Omental fat pad (tissue), 3 donors: ENCODE measurements at regions not wholly inside any gene's neighbourhood (a gene's known extent, or its start where the extent isn't known, plus 50 kb on each side); places are given as distances from the start of the nearest gene placed in this dataset.

Source experiments
- ATAC-seq: fragments of 150-250 bp; one replicate; pipeline ENCODE4 v1.9.1; 2016; ENCODE audit warnings: mild to moderate bottlenecking, moderate library complexity; ENCODE audit not compliant: low FRiP score
- DNase-seq: peaks from one replicate; pipeline ENCODE4 v3.0.0-alpha.2; 2019; ENCODE audit warnings: low spot score
- CTCF ChIP-seq, 3 donors: fragments of 450-650 bp; IDR thresholded peaks; one replicate each; pipeline ENCODE4 v1.5.1; 2016 to 2017; ENCODE audit warnings: antibody characterized with exemption in 3 of 3, mild to moderate bottlenecking in 3 of 3, moderate library complexity in 2 of 3

- no peak for DNase-seq
- no peak for TF ChIP-seq CTCF (IDR thresholded peaks at IDR 0.05)
- ATAC-seq, result no peak
Observed at GRCh38 chr5:111676926-111677415, 80.0 kb downstream of the NREP start.

- no peak for TF ChIP-seq CTCF (IDR thresholded peaks at IDR 0.05)
- ATAC-seq (no peak), DNase-seq (no peak)
Observed at GRCh38 chr5:111676466-111676865, 80.5 kb downstream of the NREP start.

- no peak for TF ChIP-seq CTCF (IDR thresholded peaks at IDR 0.05)
- ATAC-seq (no peak), DNase-seq (no peak)
Observed at GRCh38 chr5:111675201-111675934, 81.6 kb downstream of the NREP start.

GRCh38 chr5:111673891-111674626 is 82.9 kb downstream of the NREP start:
- DNase-seq (no peak), ATAC-seq (no peak)
- no peak for TF ChIP-seq CTCF (IDR thresholded peaks at IDR 0.05)

- TF ChIP-seq CTCF (IDR thresholded peaks at IDR 0.05), result no peak
- DNase-seq (no peak), ATAC-seq (no peak)
Observed at GRCh38 chr5:111672099-111672498, 84.9 kb downstream of the NREP start.

GRCh38 chr5:111670826-111671492 is 86.0 kb downstream of the NREP start:
- ATAC-seq (no peak), DNase-seq (no peak)
- TF ChIP-seq CTCF (IDR thresholded peaks at IDR 0.05), result no peak
